ENCODE measurements at regions not wholly inside any gene's neighbourhood (a gene's known extent, or its start where the extent isn't known, plus 50 kb on each side); places are given as distances from the start of the nearest gene placed in this dataset.

DNA sequence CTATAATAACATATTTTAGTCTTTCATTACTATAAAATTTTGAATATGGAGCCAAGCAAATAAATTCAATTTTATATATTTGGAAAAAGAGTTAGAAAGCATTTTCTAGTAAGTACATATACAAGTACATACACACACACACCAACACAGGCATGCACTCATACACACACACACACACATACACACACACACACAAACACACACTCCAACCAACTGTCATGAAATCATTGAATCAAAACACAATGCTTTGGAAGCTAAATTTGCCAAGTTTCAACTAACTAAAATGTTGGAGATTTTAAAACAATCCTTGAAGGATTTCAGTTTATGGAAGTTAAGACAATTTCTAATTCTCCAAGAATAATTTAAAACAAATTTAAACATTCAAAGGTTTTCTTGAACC is 283.2 kb downstream of the TAF11L14 start:
- no peak for ATAC-seq
- H3K27ac ChIP-seq (ENCODE audit: low read depth): no peak overlapping the region
- no peak for DNase-seq (ENCODE audit: low spot score)
- no peaks in the 10 kb centered on the region for H3F3A ChIP-seq (replicated peaks; ENCODE audit: low read depth)
- no peak overlapping the region for H3K4me2 ChIP-seq
- no peaks in the 10 kb centered on the region; the same call in 1 of the 2 replicates for H3K9me2 ChIP-seq (ENCODE audit: insufficient read depth)
- H2AFZ ChIP-seq: no peak overlapping the region
- Mint-ChIP-seq H3K9me3 (peaks cover 4% of the 10 kb centered on the region; the same call in 1 of the 3 replicates), H3K4me3 (no peak overlapping the region), H3K36me3 (ENCODE audit: low read depth) (no peaks in the 10 kb centered on the region), H3K4me1 (peaks cover 13% of the 10 kb centered on the region), H3K27ac (no peak overlapping the region), H3K27me3 (ENCODE audit: insufficient read depth, low read depth, poor library complexity) (no peaks in the 10 kb centered on the region)
- no peaks in the 10 kb centered on the region for H3K27me3 ChIP-seq (ENCODE audit: insufficient read depth)
- H3K4me3 ChIP-seq: no peak overlapping the region
- no peaks in the 10 kb centered on the region for H3K79me2 ChIP-seq (replicated peaks; ENCODE audit: insufficient read depth)
- peaks cover 5% of the 10 kb centered on the region; the same call in 1 of the 2 replicates for H3K4me1 ChIP-seq (ENCODE audit: insufficient read depth)
- H3K36me3 ChIP-seq (ENCODE audit: insufficient read depth): no peaks in the 10 kb centered on the region
- no peaks in the 10 kb centered on the region for H4K20me1 ChIP-seq (replicated peaks; ENCODE audit: insufficient read depth)
- TF ChIP-seq, protein P1, sequence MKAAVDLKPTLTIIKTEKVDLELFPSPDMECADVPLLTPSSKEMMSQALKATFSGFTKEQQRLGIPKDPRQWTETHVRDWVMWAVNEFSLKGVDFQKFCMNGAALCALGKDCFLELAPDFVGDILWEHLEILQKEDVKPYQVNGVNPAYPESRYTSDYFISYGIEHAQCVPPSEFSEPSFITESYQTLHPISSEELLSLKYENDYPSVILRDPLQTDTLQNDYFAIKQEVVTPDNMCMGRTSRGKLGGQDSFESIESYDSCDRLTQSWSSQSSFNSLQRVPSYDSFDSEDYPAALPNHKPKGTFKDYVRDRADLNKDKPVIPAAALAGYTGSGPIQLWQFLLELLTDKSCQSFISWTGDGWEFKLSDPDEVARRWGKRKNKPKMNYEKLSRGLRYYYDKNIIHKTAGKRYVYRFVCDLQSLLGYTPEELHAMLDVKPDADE (IDR thresholded peaks at IDR 0.05): no peak
- TF ChIP-seq, protein P2, sequence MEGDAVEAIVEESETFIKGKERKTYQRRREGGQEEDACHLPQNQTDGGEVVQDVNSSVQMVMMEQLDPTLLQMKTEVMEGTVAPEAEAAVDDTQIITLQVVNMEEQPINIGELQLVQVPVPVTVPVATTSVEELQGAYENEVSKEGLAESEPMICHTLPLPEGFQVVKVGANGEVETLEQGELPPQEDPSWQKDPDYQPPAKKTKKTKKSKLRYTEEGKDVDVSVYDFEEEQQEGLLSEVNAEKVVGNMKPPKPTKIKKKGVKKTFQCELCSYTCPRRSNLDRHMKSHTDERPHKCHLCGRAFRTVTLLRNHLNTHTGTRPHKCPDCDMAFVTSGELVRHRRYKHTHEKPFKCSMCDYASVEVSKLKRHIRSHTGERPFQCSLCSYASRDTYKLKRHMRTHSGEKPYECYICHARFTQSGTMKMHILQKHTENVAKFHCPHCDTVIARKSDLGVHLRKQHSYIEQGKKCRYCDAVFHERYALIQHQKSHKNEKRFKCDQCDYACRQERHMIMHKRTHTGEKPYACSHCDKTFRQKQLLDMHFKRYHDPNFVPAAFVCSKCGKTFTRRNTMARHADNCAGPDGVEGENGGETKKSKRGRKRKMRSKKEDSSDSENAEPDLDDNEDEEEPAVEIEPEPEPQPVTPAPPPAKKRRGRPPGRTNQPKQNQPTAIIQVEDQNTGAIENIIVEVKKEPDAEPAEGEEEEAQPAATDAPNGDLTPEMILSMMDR (conservative IDR thresholded peaks at IDR 0.05; ENCODE audit: low read depth in 2 of 2): no peak
- TF ChIP-seq ZNF331 (CRISPR knock-in tag; IDR thresholded peaks at IDR 0.05; ENCODE audit: low read depth) (no peak), STAT1 (IDR thresholded peaks at IDR 0.05; ENCODE audit: unreplicated experiment) (no peak), CREB1 (CRISPR knock-in tag; IDR thresholded peaks at IDR 0.05; ENCODE audit: low read depth) (no peak), ZNF114 (CRISPR knock-in tag; IDR thresholded peaks at IDR 0.05) (no peak), EZH2 (IDR thresholded peaks at IDR 0.05; ENCODE audit: low read depth, unreplicated experiment) (no peak), NANOG (IDR thresholded peaks at IDR 0.05; ENCODE audit: borderline replicate concordance) (no peak)

DNA sequence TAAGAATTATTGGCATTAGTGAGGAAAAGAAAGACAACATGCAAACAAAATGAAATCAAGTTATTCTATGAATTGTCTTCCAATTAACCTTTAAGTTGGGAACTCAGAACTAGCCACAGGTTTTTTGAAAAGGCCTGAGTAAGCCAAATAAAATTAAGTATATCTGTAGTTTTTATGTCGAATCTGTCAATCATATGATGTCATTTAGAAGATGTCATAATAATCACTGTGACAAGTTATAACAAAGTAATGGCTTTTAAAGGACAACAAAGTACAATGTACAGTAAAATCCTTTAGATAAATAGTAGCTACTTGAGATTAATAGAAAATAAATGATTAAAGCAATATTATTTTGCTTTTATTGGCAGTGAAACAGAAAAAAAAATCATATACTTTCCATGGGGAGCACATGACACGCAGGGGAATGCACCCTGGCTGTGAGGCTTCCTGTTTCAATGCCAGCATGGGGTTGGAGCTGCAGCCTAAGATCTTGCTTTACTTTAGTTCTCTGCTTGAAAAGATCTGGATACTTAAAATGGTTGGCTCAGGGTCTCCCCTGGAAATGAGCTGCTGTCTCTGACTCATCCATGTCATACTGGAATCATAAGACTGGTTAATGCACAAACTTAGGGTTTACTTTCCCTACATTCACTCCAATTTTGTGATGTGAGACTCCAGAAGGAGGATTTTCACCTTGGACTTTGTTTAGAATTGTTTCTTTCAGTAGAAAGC is 284.3 kb downstream of the TAF11L14 start:
- peak overlapping the region; percentile 95 for H3K27ac Mint-ChIP-seq
- H3K4me2 ChIP-seq: peak overlapping the region; percentile 64
- no peaks in the 10 kb centered on the region for H3K79me2 ChIP-seq (replicated peaks; ENCODE audit: insufficient read depth)
- H3K4me3 ChIP-seq: no peak overlapping the region
- peaks cover 13% of the 10 kb centered on the region for H3K4me1 Mint-ChIP-seq
- TF ChIP-seq, protein P3, sequence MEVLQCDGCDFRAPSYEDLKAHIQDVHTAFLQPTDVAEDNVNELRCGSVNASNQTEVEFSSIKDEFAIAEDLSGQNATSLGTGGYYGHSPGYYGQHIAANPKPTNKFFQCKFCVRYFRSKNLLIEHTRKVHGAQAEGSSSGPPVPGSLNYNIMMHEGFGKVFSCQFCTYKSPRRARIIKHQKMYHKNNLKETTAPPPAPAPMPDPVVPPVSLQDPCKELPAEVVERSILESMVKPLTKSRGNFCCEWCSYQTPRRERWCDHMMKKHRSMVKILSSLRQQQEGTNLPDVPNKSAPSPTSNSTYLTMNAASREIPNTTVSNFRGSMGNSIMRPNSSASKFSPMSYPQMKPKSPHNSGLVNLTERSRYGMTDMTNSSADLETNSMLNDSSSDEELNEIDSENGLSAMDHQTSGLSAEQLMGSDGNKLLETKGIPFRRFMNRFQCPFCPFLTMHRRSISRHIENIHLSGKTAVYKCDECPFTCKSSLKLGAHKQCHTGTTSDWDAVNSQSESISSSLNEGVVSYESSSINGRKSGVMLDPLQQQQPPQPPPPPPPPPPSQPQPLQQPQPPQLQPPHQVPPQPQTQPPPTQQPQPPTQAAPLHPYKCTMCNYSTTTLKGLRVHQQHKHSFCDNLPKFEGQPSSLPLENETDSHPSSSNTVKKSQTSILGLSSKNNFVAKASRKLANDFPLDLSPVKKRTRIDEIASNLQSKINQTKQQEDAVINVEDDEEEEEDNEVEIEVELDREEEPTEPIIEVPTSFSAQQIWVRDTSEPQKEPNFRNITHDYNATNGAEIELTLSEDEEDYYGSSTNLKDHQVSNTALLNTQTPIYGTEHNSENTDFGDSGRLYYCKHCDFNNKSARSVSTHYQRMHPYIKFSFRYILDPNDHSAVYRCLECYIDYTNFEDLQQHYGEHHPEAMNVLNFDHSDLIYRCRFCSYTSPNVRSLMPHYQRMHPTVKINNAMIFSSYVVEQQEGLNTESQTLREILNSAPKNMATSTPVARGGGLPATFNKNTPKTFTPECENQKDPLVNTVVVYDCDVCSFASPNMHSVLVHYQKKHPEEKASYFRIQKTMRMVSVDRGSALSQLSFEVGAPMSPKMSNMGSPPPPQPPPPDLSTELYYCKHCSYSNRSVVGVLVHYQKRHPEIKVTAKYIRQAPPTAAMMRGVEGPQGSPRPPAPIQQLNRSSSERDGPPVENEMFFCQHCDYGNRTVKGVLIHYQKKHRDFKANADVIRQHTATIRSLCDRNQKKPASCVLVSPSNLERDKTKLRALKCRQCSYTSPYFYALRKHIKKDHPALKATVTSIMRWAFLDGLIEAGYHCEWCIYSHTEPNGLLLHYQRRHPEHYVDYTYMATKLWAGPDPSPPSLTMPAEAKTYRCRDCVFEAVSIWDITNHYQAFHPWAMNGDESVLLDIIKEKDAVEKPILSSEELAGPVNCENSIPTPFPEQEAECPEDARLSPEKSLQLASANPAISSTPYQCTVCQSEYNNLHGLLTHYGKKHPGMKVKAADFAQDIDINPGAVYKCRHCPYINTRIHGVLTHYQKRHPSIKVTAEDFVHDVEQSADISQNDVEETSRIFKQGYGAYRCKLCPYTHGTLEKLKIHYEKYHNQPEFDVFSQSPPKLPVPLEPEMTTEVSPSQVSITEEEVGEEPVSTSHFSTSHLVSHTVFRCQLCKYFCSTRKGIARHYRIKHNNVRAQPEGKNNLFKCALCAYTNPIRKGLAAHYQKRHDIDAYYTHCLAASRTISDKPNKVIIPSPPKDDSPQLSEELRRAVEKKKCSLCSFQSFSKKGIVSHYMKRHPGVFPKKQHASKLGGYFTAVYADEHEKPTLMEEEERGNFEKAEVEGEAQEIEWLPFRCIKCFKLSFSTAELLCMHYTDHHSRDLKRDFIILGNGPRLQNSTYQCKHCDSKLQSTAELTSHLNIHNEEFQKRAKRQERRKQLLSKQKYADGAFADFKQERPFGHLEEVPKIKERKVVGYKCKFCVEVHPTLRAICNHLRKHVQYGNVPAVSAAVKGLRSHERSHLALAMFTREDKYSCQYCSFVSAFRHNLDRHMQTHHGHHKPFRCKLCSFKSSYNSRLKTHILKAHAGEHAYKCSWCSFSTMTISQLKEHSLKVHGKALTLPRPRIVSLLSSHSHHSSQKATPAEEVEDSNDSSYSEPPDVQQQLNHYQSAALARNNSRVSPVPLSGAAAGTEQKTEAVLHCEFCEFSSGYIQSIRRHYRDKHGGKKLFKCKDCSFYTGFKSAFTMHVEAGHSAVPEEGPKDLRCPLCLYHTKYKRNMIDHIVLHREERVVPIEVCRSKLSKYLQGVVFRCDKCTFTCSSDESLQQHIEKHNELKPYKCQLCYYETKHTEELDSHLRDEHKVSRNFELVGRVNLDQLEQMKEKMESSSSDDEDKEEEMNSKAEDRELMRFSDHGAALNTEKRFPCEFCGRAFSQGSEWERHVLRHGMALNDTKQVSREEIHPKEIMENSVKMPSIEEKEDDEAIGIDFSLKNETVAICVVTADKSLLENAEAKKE (CRISPR knock-in tag; IDR thresholded peaks at IDR 0.05): 0 out of 2 replicates have a peak, but pooled peaks have one; percentile 30
- TF ChIP-seq CREB1 (CRISPR knock-in tag; IDR thresholded peaks at IDR 0.05; ENCODE audit: low read depth) (0 out of 2 replicates have a peak, but pooled peaks have one; percentile 2), POLR2AphosphoS5 (IDR thresholded peaks at IDR 0.05; ENCODE audit: low read depth) (no peak)
- no peaks in the 10 kb centered on the region for H3K27me3 Mint-ChIP-seq (ENCODE audit: insufficient read depth, low read depth, poor library complexity)
- no peaks in the 10 kb centered on the region; the same call in 2 of the 3 replicates for H3K36me3 Mint-ChIP-seq (ENCODE audit: low read depth)
- no peaks in the 10 kb centered on the region for H3K27me3 ChIP-seq (ENCODE audit: insufficient read depth)
- DNase-seq (ENCODE audit: low spot score): peak; percentile 75
- peaks cover 4% of the 10 kb centered on the region; the same call in 1 of the 3 replicates for H3K9me3 Mint-ChIP-seq
- peaks cover 5% of the 10 kb centered on the region; the same call in 1 of the 2 replicates for H3K4me1 ChIP-seq (ENCODE audit: insufficient read depth)
- peak overlapping the region; percentile 64; the same call in 1 of the 2 replicates for H3K27ac ChIP-seq (ENCODE audit: low read depth)
- no peaks in the 10 kb centered on the region for H3F3A ChIP-seq (replicated peaks; ENCODE audit: low read depth)
- no peaks in the 10 kb centered on the region for H4K20me1 ChIP-seq (replicated peaks; ENCODE audit: insufficient read depth)
- H2AFZ ChIP-seq: peak overlapping the region; percentile 72; the same call in 1 of the 2 replicates
- H3K36me3 ChIP-seq (ENCODE audit: insufficient read depth): no peaks in the 10 kb centered on the region
- 0 out of 3 replicates have a peak overlapping the region, but pooled peaks have one; percentile 20 for H3K4me3 Mint-ChIP-seq
- peak; percentile 92 for ATAC-seq
- H3K9me2 ChIP-seq (ENCODE audit: insufficient read depth): no peaks in the 10 kb centered on the region; the same call in 1 of the 2 replicates
